ENCODE measurements at regions not wholly inside any gene's neighbourhood (a gene's known extent, or its start where the extent isn't known, plus 50 kb on each side); places are given as distances from the start of the nearest gene placed in this dataset.

DNA sequence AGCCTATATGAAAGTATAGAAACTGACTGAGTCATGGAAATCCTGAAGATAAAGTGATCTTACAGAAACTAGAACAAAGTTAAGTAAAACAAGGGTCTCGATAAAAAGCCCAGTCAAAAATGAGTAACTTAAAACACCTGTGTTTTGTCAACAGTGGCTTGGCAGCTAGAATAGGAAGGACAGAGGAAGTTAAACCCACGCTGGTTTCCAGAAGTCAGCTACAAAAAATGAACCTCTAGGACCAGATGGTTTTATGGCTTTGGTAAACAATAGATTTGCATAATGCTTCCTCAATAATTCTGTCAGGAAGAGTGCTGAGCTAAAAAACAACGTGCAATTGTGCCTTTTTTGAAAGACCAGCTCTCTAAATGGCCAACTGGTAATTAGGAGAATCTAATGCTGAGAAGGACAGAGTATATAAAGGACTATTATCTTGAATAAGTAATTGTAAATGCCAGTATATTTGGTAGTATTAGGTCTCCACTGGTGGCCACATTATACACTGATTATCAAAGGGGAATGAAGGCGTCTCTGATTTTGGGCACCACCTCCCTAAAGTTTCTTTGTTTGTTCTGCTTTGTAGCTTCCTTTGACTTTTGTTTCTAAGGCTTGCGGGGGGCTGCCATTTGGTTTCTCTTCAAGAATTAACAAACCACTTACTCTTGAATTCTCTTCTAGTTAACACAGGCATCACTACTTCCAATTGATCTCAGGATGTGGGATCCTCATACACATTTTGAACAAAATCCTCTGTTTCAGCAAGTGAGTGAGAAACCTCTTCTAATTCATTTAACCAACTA, 72.2 kb upstream of the PPP3CA start:
- H3K9me3 ChIP-seq = no peaks in the 10 kb centered on the region
- WGBS, 2 donors = 22% methylated on average over 5 of the region's 5 CpGs
- H3K4me3 ChIP-seq = no peak overlapping the region
- H3K27me3 ChIP-seq = no peaks in the 10 kb centered on the region
- no peak for DNase-seq (ENCODE audit: low spot score in 2 of 2)
- H3K4me1 ChIP-seq = peaks cover 0 to 5% (median 2%) of the 10 kb centered on the region in 4 donors
- H3K27ac ChIP-seq = no peak overlapping the region
- no peaks in the 10 kb centered on the region for H3K36me3 ChIP-seq
- TF ChIP-seq POLR2A (IDR thresholded peaks at IDR 0.05) (no peak), EP300 (IDR thresholded peaks at IDR 0.05) (peak in 1 of 2 donors; percentile 14)
- TF ChIP-seq, protein P1, sequence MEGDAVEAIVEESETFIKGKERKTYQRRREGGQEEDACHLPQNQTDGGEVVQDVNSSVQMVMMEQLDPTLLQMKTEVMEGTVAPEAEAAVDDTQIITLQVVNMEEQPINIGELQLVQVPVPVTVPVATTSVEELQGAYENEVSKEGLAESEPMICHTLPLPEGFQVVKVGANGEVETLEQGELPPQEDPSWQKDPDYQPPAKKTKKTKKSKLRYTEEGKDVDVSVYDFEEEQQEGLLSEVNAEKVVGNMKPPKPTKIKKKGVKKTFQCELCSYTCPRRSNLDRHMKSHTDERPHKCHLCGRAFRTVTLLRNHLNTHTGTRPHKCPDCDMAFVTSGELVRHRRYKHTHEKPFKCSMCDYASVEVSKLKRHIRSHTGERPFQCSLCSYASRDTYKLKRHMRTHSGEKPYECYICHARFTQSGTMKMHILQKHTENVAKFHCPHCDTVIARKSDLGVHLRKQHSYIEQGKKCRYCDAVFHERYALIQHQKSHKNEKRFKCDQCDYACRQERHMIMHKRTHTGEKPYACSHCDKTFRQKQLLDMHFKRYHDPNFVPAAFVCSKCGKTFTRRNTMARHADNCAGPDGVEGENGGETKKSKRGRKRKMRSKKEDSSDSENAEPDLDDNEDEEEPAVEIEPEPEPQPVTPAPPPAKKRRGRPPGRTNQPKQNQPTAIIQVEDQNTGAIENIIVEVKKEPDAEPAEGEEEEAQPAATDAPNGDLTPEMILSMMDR (IDR thresholded peaks at IDR 0.05) = no peak

DNA sequence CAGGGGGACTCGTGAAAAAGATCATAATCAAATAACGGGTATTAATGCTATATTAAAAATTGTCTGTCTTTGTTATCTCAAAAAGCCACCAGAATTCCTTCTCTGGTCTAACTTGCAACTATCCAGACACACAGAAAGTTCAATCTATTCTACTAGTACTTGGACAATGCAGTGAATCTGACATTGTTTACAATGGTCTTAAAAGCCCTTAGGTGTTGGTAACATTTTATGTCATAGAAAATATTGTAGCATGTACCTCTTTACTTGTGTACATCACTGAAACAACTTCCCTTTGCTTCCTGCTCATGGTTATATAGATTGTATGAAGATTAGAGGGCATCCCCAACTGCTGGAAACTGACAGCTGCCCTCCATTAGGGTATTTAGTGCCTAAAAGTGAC, 71.1 kb upstream of the PPP3CA start:
- TF ChIP-seq, protein P1 (IDR thresholded peaks at IDR 0.05) = no peak
- no peak for TF ChIP-seq EP300 (IDR thresholded peaks at IDR 0.05)
- no peak for TF ChIP-seq POLR2A (IDR thresholded peaks at IDR 0.05)
- Histone ChIP-seq H3K27me3 (no peaks in the 10 kb centered on the region), H3K9me3 (no peaks in the 10 kb centered on the region), H3K27ac (no peak overlapping the region), H3K4me1 (peaks cover 0 to 5% (median 2%) of the 10 kb centered on the region in 4 donors), H3K4me3 (no peak overlapping the region), H3K36me3 (no peaks in the 10 kb centered on the region)
- DNase-seq (ENCODE audit: low spot score in 2 of 2) = no peak
- WGBS, 2 donors = 66 to 76% methylated on average over 2 of the region's 2 CpGs

DNA sequence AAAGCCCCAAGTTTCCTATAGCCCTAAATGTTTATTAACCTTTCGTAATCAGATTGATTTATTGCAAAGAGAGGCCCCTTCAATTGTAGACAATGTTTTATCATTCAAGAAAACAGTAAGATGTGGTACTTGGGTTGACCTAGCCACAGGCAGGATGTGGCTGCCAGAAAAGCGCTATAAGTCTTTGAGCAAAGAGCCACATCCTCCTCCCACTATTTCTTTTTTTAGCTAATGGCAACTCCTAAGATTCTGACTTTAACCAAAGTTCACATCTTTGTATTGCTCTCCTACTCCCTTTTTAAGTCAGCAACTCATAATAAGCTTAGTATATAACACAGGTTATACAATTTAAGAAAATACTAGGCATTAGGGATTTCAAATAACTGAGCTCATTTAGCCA, 70.7 kb upstream of the PPP3CA start:
- WGBS, 2 donors = 70 to 84% methylated on average over 2 of the region's 2 CpGs
- Histone ChIP-seq H3K36me3 (no peaks in the 10 kb centered on the region), H3K9me3 (no peaks in the 10 kb centered on the region), H3K4me1 (peaks cover 0 to 5% (median 2%) of the 10 kb centered on the region in 4 donors), H3K4me3 (no peak overlapping the region), H3K27ac (no peak overlapping the region), H3K27me3 (no peaks in the 10 kb centered on the region)
- TF ChIP-seq POLR2A (IDR thresholded peaks at IDR 0.05) (no peak), EP300 (IDR thresholded peaks at IDR 0.05) (no peak)
- TF ChIP-seq, protein P1 (IDR thresholded peaks at IDR 0.05) = no peak
- DNase-seq (ENCODE audit: low spot score in 2 of 2) = no peak

DNA sequence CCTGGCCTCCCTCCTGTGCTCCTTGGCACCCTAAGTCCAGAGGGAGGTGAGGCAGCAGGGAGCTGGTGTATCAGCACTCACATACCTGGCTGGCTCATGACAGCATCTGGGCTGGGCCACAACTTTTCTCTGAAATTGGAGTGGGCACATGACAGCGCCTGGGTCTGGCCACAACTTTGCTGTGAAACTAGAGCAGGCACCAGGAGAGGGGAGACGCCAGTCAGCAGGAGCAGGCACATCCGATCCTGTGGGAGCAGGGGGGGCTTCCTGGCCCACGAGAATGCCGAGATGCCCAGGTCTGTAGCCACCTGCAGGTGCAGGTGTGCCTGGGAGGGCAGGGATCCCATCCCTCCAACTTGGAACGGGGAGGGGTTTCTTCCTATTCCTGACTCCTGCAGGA, 69.7 kb upstream of the PPP3CA start:
- H3K36me3 ChIP-seq = no peaks in the 10 kb centered on the region
- DNase-seq (ENCODE audit: low spot score in 2 of 2) = no peak
- WGBS, 2 donors = 81 to 90% methylated on average over 4 to 5 of the region's 6 CpGs
- no peaks in the 10 kb centered on the region for H3K27me3 ChIP-seq
- H3K4me1 ChIP-seq = peaks cover 0 to 5% (median 2%) of the 10 kb centered on the region in 4 donors
- no peak overlapping the region for H3K27ac ChIP-seq
- H3K9me3 ChIP-seq = no peaks in the 10 kb centered on the region
- H3K4me3 ChIP-seq = no peak overlapping the region
- TF ChIP-seq EP300 (IDR thresholded peaks at IDR 0.05) = no peak
- TF ChIP-seq, protein P1 (IDR thresholded peaks at IDR 0.05) = no peak
- no peak for TF ChIP-seq POLR2A (IDR thresholded peaks at IDR 0.05)

DNA sequence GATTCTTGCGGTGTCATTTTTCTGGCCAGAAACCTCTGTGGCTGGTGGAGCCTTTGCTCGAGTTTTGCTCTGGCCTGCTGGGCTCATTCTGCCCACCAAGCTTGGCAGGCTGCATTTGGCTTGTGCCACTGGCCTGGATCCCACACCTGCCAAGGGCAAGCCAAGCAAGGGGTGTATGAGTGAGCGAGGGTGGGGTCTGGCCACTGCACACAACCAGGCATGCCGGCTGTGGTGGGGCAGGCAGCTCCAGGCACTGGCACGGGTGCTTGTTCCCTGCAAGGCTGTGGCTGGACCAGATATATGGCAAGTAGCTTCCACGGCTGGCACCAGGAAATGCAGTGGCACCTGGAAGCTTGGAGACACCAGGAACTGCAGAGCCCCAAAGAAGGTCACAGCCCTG, 68.6 kb upstream of the PPP3CA start:
- Histone ChIP-seq H3K27me3 (no peaks in the 10 kb centered on the region), H3K36me3 (no peaks in the 10 kb centered on the region), H3K9me3 (no peaks in the 10 kb centered on the region), H3K4me1 (peaks cover 0 to 5% (median 2%) of the 10 kb centered on the region in 4 donors), H3K4me3 (no peak overlapping the region), H3K27ac (no peak overlapping the region)
- WGBS, 2 donors = 92 to 98% methylated on average over 6 of the region's 6 CpGs
- TF ChIP-seq EP300 (IDR thresholded peaks at IDR 0.05) (no peak), POLR2A (IDR thresholded peaks at IDR 0.05) (no peak)
- TF ChIP-seq, protein P1 (IDR thresholded peaks at IDR 0.05) = no peak
- no peak for DNase-seq (ENCODE audit: low spot score in 2 of 2)

Data from tibial nerve (tissue), 4 donors.